GM12872 (cell line): ENCODE measurements at regions not wholly inside any gene's neighbourhood (a gene's known extent, or its start where the extent isn't known, plus 50 kb on each side); places are given as distances from the start of the nearest gene placed in this dataset.

ENCODE experiments used
- TF ChIP-seq, protein P1 (sequence below): IDR thresholded peaks from 3 replicates; pipeline ENCODE4 v1.5.1; 2011; ENCODE audit warnings: low read depth, mild to moderate bottlenecking, low read length, moderate library complexity; ENCODE audit not compliant: insufficient read depth

DNA sequence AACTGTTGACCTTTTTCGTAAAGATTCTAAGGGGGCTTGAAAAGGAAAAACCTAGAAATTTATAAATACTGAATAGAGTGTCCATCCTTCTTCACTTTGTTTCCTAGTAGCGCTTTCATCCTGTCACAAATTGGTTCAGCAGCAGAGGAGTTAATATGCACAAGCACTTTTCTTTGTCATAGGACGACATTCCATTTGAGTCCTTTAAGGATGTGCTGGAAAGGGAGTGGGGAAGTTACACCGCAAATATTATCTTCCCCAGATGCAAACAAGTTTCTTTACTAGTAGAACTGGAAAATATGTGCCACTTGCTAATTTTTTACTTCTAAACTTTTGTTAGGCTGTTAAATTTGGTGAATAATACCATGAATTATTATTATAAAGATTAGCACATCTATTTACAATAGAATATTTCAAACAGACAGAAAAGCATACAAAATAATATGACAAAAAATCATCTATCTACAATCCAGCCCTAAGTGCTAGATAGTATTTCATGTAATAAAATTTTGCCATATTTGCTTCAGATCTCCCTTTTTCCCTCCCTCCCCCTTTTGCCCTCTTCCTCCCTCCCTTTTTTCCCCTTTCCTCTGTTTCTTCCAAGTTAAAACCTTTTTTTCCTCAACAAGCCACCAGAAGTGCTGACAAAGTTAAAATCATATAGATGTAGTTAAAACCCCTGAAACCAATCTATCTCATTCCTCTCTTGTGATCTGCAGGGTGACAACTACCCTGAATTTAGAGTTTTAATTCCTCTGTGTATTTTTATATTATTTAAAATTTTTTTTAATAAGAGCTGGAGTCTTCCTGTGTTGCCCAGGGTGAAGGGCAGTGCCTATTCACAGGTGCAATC is 50.5 kb upstream of the MAP4K3 start:
- TF ChIP-seq, protein P1, sequence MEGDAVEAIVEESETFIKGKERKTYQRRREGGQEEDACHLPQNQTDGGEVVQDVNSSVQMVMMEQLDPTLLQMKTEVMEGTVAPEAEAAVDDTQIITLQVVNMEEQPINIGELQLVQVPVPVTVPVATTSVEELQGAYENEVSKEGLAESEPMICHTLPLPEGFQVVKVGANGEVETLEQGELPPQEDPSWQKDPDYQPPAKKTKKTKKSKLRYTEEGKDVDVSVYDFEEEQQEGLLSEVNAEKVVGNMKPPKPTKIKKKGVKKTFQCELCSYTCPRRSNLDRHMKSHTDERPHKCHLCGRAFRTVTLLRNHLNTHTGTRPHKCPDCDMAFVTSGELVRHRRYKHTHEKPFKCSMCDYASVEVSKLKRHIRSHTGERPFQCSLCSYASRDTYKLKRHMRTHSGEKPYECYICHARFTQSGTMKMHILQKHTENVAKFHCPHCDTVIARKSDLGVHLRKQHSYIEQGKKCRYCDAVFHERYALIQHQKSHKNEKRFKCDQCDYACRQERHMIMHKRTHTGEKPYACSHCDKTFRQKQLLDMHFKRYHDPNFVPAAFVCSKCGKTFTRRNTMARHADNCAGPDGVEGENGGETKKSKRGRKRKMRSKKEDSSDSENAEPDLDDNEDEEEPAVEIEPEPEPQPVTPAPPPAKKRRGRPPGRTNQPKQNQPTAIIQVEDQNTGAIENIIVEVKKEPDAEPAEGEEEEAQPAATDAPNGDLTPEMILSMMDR = no peak

DNA sequence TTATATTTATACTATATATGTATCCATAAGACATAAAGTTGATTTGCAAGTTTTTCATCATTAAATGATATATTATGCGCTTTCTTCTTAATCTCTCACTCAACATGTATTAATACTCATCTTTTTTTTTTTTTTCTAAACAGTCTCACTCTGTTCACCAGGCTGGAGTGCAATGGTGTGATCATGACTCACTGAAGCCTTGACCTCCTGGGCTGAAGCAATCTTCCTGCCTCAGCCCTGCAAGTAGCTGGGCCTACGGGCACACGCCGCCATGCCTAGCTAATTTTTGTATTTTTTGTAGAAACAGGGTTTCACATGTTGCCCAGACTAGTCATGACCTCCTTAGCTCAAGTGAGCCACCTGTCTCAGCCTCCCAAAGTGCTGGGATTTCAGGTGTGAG is 51.4 kb upstream of the MAP4K3 start:
- TF ChIP-seq, protein P1 = no peak

DNA sequence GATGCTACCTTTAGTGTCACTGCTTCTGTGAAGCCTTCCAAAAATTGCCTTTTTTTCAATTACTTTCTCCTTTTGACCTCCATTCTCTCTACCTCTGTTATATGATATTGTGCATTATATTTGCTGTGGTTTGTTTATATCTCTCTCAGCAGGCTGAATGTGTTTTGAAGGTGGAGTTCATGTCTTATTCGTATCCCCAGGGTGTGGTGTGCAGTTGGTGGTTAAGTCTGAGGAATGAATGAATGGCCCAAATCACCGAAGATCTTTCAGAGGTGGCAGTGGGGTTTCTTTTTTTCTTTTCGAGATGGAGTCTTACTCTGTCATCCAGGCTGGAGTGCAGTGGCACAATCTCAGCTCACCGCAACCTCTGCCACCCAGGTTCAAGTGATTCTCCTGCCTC is 53.5 kb upstream of the MAP4K3 start:
- TF ChIP-seq, protein P1 = no peak

DNA sequence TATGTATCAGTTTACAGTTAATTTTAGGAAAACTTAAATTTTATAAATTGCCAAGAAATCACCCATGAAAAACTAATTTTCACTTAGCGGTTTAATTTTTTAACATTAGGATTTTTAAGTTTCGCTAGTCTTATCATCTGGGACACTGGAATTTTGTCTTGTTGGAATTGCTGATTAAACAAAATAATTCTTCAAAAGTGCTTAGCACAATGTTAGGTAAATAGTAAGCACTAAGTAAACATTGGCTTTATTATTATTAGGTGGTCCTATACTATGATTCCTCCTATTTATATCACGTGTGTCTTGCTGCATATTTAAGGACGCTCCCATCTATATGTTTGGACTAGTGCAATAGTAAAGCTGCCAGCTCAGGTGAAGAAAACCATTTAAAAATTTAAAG is 54.6 kb upstream of the MAP4K3 start:
- TF ChIP-seq, protein P1 = no peak

DNA sequence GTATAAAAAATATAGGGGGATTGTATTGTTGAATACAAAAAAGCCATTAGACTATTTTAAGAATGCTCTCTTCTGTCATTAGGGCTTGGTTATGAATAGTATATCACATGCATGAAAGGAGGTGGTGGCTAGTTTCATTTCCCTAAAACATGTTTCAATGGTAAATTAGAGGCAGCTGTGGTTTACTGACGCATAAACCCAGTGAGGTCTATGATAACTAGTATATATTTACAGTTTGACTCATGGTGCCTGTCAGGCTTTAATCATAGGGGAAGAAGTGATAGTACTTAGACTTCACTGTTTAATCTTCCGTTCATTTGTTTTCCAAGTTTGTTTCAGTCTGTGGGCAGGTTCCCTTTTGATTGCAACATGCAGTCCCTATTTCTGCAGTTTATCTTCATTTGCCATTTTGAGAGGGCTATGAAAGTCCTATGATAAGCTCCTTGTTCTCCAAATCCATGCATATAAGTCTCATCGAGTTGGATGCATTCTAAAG is 55.1 kb upstream of the MAP4K3 start:
- TF ChIP-seq, protein P1 = no peak

DNA sequence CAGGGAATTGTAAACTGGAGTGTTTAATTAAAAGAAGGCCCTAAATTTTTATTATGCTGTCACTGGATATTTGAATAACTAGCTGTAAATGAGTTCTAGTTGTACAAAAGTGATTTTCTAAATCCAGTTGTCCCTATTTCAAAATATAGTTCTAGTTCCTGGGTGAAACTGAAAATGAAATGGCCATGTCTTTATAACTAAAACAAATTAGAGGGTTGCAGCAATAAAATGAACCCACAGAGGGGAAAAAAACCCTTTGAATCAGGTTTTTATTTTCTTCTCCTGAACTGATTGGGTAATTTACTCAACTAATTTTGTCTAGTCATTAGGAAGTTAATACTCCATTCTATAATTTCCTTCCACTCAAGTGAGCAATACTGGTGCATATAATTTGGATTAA is 55.6 kb upstream of the MAP4K3 start:
- TF ChIP-seq, protein P1 = no peak

DNA sequence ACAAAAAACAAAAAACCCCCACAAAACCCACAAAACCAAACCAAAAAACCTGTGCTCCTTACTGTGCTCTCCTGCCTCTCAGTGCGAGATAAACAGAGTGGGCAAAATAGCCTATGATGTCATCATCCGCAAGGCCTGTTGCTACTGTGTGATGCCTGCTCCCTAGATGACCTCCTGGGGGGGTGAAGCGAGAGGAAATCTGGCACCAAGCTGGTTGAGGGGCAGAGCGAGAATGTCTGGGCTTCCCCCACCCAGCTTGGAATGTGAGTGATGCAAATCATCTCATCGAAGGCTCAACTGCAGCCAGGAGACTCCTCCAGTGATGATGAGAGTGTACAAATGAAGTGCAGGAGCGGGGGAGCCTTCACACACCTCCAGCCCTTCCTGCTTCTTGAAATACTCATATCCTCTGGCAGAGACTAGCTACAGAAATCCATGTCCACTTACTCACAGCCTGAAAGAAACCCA is 57.7 kb upstream of the MAP4K3 start:
- TF ChIP-seq, protein P1 = no peak
